ENCODE measurements at regions not wholly inside any gene's neighbourhood (a gene's known extent, or its start where the extent isn't known, plus 50 kb on each side); places are given as distances from the start of the nearest gene placed in this dataset.

- ATAC-seq (peak; percentile 20), DNase-seq (peak in 1 of 3 donors; percentile 17)
- intact Hi-C loops (cut with DNase I, micrococcal nuclease), result no loop called here
- Histone ChIP-seq H3K4me1 (ENCODE audit: low read depth) (no peaks in the 10 kb centered on the region), H3K4me3 (no peak overlapping the region), H3K9me3 (no peaks in the 10 kb centered on the region), H3K36me3 (ENCODE audit: low read depth) (no peaks in the 10 kb centered on the region)
- no peak for TF ChIP-seq CTCF (IDR thresholded peaks at IDR 0.05)
These were observed 88.1 kb upstream of the ZEB2 start for GRCh38 chr2:144607891-144608521.

DNA sequence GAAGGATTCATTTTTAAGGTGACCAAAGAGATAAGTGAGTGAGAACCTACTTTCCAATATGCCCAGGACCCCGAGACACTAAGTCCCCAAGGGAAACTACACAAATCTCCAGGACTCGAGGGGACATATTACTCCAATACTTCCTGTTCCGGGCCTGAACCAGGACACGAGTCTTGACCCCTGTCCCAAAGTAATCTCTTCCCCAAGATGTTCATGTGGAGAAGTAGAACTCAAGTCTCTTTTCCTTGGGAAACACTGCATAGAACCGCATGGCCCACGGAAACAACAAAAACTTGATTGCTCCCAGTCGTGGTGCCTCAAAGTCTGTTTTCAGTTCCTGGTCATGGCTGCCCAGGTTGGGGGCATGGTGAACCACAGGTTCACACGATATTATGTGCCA is 87.2 kb upstream of the ZEB2 start:
- ATAC-seq, result no peak

GRCh38 chr2:144606466-144607095 is 86.7 kb upstream of the ZEB2 start:
- H3K4me1 ChIP-seq (ENCODE audit: low read depth), result no peaks in the 10 kb centered on the region
- H3K36me3 ChIP-seq (ENCODE audit: low read depth), result no peaks in the 10 kb centered on the region
- H3K9me3 ChIP-seq, result no peaks in the 10 kb centered on the region
- DNase-seq (no peak), ATAC-seq (no peak)
- no peak for TF ChIP-seq CTCF (IDR thresholded peaks at IDR 0.05)
- intact Hi-C loops (cut with DNase I, micrococcal nuclease), result no loop called here
- no peak overlapping the region for H3K4me3 ChIP-seq

More for the DNA sequence above, 87.2 kb upstream of the ZEB2 start:
- no peaks in the 10 kb centered on the region for H3K4me1 ChIP-seq (ENCODE audit: low read depth)
- no peaks in the 10 kb centered on the region for H3K9me3 ChIP-seq
- DNase-seq, result no peak
- intact Hi-C loops (cut with DNase I, micrococcal nuclease), result no loop called here
- TF ChIP-seq CTCF (IDR thresholded peaks at IDR 0.05), result no peak
- H3K4me3 ChIP-seq, result no peak overlapping the region
- H3K36me3 ChIP-seq (ENCODE audit: low read depth), result no peaks in the 10 kb centered on the region

DNA sequence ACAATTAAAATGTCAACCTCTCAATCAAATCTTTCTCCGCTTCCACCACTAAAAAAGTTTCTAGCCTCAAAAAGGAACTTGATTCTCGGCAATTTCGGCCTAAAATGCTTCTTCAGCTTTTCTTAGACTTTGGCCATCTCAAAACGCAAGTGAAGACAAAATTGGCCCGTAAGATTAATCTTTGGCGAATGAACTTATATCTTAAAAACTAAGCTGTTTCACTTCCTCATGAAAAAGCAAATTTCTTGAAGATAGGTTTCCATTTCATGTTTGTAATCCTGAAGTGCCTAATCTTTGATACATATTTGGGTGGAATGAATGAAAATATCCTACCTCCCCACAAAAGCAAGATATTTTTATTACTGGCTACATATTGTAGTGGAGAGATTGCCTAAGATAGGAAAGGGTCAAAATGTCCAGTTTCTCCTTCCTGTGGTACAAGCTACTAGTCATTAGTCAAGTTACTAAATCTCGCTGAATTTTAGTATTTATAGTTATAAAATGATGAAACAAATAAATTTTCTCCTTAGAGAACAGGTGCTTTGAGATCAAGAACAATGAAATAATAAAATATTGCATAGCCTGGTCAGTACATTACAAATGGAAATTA is 85.4 kb upstream of the ZEB2 start:
- no peaks in the 10 kb centered on the region for H3K36me3 ChIP-seq (ENCODE audit: low read depth)
- H3K9me3 ChIP-seq, result no peaks in the 10 kb centered on the region
- DNase-seq (no peak), ATAC-seq (no peak)
- no peaks in the 10 kb centered on the region for H3K4me1 ChIP-seq (ENCODE audit: low read depth)
- intact Hi-C loops (cut with DNase I, micrococcal nuclease), result no loop called here
- TF ChIP-seq CTCF (IDR thresholded peaks at IDR 0.05), result no peak
- H3K4me3 ChIP-seq, result no peak overlapping the region

DNA sequence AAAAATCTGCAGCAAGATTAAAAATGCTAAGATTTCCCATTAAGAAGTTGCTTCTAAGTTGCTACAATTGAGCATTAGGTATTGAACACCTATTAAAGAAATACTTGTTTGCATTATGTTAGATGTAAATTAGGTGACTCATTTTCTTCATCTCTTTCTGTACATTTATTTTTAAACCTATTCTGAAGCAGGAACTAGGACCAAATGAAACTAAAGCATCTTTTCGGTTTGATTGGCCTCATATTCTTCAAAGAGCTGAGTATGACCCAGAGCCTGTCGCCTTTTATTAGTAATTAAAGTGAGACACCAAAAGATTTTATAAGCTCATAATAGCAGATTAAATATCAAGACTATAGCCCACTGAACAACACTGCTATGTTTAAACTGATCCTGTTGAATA is 83.4 kb upstream of the ZEB2 start:
- no peak for TF ChIP-seq CTCF (IDR thresholded peaks at IDR 0.05)
- DNase-seq (no peak), ATAC-seq (no peak)
- H3K4me3 ChIP-seq, result no peak overlapping the region
- no peaks in the 10 kb centered on the region for H3K9me3 ChIP-seq
- H3K4me1 ChIP-seq (ENCODE audit: low read depth), result no peaks in the 10 kb centered on the region
- H3K36me3 ChIP-seq (ENCODE audit: low read depth), result no peaks in the 10 kb centered on the region
- intact Hi-C loops (cut with DNase I, micrococcal nuclease), result no loop called here

Measured in mucosa of descending colon (tissue), 3 donors.